Kasumi-1 (cell line): ENCODE measurements at regions not wholly inside any gene's neighbourhood (a gene's known extent, or its start where the extent isn't known, plus 50 kb on each side); places are given as distances from the start of the nearest gene placed in this dataset.
"Not testable (repeated sequence)": the region's sequence is repeated elsewhere in the genome, so short reads cannot be mapped to it uniquely, and the experiment has no call there.

Experiments used
- DNase-seq, 2 experiments: peaks; one replicate each; lab custom pipeline; 2025; lab: John Stamatoyannopoulos, UW

- DNase-seq: no peak
These were observed 76.6 kb upstream of the TOX2 start for GRCh38 chr20:43837856-43838702.

DNA sequence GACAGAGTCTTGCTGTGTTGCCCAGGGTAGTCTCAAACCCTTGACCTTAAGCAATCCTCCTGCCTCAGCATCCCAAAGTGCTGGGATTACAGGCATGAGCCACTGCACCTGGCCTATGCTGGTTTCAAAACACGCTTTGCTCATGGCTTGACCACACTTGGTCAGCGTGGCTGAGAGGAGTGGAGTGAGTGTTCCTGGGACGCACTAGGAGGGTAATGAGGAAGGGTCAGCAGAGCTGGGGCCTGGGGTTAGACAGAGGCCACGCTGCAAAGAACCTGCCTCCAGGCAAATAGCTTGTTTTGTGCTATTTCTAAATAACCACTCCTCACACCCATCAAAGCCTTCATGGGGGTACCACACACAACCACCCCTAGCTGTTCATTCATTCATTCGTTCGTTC, 77.9 kb upstream of the TOX2 start:
- DNase-seq: no peak

DNA sequence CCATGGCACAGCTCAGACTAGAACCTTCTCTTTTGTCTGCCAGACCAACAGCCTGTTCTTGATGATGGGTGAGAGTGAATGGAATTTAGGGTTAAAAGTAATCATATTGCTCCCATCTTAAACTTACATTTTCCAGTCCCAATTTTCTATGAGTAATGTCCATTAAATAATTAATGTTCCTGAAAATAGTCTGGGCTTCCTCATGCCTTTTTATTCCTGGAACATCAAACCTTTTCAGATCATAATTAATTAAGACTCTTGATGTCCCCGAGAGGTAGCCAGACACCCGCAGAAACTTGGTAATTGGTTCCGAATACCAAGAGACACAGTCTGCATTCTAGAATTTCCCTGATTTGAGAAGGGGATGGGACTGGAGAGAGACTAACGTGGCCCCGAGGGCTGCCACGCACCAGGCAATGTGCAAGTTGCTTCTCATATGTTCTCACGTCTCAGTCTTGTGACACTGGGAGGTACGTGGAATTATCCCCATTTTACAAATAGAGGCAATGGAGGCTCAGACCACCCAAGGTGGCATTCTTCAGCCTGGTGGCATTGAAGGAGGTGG, 78.6 kb upstream of the TOX2 start:
- DNase-seq: no peak

DNA sequence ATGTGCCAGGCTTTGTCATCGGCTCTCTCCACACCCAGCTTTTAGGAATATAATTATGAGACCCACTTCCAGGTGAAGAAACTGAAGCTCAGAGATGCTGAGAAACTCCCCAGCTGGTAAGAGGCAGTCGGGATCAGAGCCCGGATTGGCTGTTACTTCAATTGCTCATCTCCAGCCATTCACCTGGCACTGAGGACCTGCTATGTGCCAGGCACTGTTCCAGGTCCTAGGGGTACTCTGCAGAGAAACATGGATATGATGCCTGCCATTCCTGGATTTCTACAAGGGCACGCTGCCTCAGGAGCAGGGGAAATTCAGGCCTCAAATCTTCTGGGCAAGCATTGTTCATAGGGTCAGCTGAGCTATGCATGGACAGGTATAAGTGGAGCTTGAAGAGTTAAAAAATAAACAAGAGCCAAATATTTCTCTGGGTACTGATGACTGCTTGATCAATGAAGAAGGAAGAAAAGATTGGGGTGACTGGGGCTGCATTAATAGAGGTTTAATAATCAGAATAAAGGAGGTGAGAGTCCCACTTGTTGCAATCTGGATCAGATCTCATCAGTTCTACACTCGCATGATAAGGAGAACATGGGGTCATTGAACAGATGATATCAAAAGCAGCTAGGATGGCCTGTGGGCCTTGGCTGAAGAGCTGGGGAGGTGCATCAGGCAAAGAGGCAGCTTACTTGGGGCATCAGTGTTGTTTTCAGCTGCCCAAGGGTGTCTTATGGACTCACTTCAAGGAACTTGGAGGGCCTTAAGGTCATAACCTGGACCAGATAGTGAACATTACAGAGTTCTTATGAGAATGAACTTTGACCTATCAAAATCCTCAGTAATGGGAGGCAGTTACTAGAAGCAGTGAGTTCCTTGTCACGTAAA, 80.9 kb upstream of the TOX2 start:
- no peak for DNase-seq

- DNase-seq: no peak
These were observed 81.7 kb upstream of the TOX2 start for GRCh38 chr20:43832961-43833360.

DNA sequence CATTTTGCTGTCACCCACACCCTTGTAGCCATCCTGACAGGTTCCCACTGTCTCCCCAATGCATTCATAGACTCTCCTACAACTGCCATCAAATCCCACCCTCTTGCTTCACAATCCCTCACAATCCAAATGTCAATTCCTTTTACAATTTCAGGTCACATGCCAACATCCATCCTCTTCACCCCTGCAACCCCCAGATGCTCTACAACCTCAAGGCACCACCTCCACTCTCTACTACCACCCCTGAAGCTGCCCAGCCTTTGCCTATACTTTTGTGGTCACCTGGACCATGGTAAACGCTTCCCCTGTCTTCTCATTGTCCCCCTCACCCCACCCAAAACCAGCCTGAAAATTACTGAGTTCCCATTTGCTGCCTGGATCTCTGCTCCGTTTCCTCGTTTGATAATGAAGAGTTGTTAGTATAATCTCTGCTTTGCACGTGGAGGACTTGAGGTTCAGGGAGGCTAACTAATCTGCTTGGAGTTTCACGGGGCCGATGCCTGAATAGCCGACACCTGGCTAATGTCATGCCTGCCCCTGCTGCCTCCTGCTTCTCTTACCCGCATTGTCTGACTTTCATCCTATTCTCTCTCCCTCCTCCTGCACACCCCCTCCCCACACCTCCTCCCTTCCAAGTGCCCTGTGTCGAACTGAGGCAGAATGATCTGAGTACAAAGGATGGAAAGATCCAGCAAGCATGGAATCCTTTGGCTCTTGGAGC, 82.4 kb upstream of the TOX2 start:
- no peak for DNase-seq

GRCh38 chr20:43831481-43832065, 83.1 kb upstream of the TOX2 start:
- DNase-seq: no peak

DNA sequence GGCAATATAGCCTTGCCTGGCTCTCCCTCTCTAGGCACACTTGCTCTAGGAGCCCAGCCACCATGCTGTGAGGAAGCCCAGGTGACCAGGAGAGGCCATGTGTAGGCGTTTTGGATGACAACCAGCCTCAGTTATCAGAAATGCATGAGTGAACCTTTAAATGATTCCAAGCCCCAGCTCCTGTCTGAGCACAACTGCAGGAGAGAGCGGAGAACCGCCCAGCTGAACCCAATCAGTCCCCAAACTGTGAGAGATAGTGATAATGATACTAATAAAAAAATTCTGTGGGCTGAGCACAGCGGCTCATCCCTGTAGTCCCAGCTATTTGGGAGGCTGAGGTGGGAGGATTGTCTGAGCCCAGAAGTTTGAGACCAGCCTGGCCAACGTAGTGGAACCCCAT, 83.8 kb upstream of the TOX2 start:
- DNase-seq: no peak

GRCh38 chr20:43829951-43830690, 84.5 kb upstream of the TOX2 start:
- DNase-seq: no peak

- DNase-seq: no peak
These were observed 86.6 kb upstream of the TOX2 start for GRCh38 chr20:43827940-43828562.

DNA sequence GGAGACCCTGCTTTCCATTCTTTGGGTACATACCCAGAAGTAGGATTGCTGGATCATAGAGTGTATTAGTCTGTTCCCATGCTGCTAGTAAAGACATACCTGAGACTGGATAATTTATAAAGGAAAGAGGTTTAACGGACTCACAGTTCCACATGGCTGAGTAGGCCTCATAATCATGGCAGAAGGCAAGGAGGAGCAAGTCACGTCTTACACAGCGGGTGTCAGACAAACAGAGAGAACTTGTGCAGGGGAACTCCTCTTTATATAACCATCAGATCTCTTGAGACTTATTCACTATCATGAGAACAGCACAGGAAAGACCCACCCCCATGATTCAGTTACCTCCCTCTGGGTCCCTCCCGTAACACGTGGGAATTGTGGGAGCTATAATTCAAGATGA, 87.7 kb upstream of the TOX2 start:
- DNase-seq: not testable (repeated sequence)

DNA sequence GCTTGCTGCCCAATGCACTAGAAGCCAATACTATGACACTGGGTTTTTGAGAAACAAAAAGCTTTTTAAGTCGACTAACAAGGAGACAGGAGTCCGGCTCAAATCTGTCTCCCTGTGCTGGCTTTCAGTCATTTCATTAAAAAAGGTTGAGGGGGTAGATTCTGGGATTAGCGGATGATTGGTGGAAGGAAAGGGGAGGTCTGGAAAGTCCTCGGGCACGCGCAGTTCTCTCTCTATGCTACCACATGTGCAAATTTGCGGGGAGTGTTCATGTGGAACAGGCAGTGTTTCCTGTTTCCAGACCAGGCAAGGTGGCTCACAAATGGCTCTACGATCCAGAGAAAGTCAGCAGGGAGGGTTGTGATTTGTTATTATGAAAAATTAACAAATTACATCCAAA, 89.1 kb upstream of the TOX2 start:
- no peak for DNase-seq

GRCh38 chr20:43825051-43825402, 89.6 kb upstream of the TOX2 start:
- DNase-seq: no peak

- DNase-seq: no peak
These were observed 90.2 kb upstream of the TOX2 start for GRCh38 chr20:43824309-43825050.

DNA sequence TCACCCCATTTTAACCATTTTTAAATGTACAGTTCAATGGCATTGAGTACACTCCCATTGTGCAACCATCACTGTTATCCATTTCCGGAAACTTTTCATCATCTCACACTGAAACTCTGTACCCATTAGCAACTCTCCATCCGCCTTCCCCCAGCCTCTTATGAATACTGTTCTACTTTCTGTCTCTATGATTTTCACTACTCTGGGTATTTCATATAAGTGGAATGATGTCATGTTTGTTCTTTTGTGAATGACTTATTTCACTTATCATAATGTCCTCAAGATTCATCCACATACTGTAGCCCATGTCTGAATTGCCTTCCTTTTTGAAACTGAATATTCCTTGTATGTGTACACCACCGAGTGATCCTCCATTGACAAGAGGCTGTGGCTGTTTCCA, 92.9 kb upstream of the TOX2 start:
- DNase-seq: no peak

- DNase-seq: no peak
These were observed 93.8 kb upstream of the TOX2 start for GRCh38 chr20:43820731-43821330.

GRCh38 chr20:43812216-43812615, 85.4 kb upstream of the GTSF1L start:
- no peak for DNase-seq

DNA sequence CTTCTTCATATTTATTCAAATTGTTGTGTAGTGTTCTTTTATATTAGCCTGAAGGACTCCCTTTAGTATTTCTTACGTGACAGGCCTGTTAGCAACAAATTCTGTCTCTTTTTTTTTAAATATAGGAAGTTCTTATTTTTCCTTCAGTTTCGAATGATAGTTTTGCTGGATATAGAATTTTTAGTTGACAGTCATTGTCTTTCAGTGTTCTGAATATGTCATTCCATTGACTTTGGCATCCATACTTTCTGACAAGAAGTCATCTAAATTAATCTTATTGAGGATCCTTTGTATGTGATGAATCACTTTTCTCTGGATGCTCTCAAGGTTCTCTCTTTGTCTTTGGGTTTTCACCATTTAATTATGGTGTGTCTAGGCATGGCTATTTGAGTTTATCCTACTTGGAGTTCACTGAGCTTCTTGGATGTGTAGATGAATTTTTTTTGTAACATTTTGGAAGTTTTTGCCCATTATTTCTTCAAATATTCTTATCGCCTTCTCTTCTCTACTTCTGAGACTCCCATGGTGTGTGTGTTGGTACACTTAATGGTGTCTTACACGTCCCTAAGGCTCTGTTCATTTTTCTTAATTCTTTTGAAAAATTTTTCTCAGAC, 82.5 kb upstream of the GTSF1L start:
- no peak for DNase-seq

GRCh38 chr20:43804781-43805180, 78.0 kb upstream of the GTSF1L start:
- no peak for DNase-seq
